HG03139 (cell line): ENCODE measurements at regions not wholly inside any gene's neighbourhood (a gene's known extent, or its start where the extent isn't known, plus 50 kb on each side); places are given as distances from the start of the nearest gene placed in this dataset.
"Not testable (repeated sequence)": the region's sequence is repeated elsewhere in the genome, so short reads cannot be mapped to it uniquely, and the experiment has no call there.

Experiments used
- ATAC-seq: cut with Tn5 transposase; IDR thresholded peaks from one replicate; pipeline ENCODE4 v1.9.1; 2021; ENCODE audit not compliant: unreplicated experiment

- no peak for ATAC-seq
Measured at GRCh38 chr2:88396209-88396608, 56.3 kb downstream of the FOXI3 start.

DNA sequence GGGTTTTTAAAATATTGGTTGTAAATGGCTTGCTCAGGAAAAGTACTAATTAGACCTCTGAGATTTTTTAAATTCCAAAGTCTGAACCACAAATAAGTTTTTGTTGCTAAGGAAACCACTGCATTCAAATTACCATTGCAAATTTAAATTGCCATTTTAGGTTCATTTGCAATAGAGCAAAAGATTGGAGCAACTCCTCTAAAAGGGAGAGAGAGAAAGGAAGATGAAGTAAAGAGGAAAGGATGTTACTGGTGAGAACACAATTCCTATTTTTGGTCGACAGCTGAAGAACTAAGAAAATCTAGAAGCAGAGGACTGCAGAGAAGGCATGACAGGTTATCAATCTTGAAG, 74.9 kb downstream of the FOXI3 start:
- no peak for ATAC-seq

DNA sequence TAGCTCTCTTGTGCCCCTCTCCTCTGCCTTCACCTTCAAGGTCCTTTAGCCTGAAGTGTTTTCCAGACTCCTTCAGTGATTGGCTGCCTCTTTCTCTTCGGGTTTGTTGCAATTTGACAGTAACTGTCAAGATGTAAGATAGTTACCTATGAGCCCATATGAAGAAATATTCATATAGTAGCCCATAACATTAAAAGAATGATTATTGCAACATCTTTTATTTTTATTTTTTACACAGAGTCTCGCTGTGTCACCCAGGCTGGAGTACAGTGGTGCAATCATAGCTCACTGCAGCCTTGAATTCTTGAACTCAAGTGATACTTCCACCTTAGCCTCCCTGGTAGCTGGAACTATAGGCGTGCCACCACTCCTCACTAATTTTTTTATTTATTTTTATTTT, 80.5 kb downstream of the FOXI3 start:
- no peak for ATAC-seq

- ATAC-seq = not testable (repeated sequence)
Measured at GRCh38 chr2:88365408-88365807, 87.1 kb downstream of the FOXI3 start.

GRCh38 chr2:88355486-88355885, 97.0 kb downstream of the FOXI3 start:
- ATAC-seq = no peak

GRCh38 chr2:88351249-88351601, 101.3 kb downstream of the FOXI3 start:
- ATAC-seq = no peak

- ATAC-seq = no peak
Measured at GRCh38 chr2:88350331-88351248, 101.9 kb downstream of the FOXI3 start.

- ATAC-seq = no peak
Measured at GRCh38 chr2:88345842-88346241, 106.7 kb downstream of the FOXI3 start.

DNA sequence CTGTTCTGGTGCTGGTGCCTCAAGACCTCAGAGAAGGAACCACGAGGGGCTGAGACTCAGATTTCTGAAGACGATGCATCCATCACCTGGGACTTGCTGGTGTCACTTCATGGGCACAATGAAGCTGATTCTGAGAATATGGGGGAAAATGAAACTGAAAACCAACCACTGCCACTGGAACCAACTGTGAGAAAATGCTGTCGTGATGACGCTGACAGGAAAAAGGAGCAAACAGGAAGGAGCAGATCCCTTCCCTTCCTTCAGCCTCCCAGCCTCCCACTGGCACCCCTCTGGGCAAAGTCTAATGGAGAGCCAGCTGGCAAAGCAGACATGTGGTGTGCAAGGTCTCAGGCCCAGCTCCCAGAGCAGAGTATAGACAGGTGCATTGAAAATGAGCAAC, 109.7 kb downstream of the FOXI3 start:
- no peak for ATAC-seq

DNA sequence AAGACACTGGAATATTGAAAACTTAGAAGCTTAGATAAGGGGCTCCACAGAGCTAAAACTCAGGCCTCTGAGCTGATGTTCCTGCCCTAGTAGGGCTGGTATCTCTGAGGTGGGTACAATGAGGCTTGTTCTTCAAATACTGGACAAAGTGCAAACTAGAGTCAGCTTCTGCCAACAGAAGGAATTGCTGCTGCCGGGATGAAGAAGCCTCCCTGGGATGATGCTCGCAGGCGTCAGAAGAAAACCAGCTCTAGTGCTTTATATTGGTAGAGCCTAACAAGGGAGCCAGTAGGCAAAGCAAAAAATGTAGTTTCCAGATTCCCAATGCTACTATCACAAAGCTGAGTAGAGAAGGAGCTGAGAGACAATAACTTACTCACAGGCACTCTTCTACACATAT, 118.1 kb downstream of the FOXI3 start:
- no peak for ATAC-seq

- no peak for ATAC-seq
Measured at GRCh38 chr2:88331239-88331638, 121.3 kb downstream of the FOXI3 start.

DNA sequence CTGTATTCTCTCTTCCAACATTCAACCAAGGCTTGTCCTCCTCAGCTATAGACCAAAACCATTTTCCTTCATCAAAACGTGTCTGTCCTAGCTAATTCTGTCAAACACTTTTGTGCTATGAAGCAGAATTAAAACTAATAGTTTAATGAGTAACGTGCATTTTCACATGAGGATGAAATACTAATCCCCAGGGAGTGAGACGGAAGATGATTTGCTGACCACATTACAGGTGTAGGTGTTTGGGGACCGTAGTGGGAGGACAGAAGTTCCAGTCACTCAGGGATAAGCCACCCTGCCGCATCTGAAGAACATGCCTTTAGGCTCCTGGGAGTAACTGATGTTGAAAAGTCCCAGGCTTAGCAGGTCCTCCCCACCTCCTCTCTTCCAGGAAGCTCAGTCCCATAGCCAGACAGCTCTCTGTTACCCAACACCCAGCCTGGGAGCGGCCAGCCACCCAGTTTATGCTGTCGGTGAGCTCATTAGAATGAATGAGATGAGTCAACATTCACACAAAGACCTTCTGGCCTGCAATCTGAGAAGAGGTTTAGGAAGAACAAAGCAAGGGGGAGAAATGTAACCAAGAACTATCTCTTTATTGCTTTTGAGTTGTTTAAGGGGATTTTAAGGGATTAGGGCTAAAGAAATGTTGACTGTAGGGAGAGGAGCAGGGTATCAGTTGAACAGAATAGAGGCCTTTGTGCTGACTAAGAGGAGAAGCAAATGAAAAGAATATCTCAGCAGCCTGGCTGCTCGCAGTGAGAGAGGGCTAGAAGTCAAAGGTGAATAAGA, 122.5 kb downstream of the FOXI3 start:
- peak; percentile 72 for ATAC-seq

DNA sequence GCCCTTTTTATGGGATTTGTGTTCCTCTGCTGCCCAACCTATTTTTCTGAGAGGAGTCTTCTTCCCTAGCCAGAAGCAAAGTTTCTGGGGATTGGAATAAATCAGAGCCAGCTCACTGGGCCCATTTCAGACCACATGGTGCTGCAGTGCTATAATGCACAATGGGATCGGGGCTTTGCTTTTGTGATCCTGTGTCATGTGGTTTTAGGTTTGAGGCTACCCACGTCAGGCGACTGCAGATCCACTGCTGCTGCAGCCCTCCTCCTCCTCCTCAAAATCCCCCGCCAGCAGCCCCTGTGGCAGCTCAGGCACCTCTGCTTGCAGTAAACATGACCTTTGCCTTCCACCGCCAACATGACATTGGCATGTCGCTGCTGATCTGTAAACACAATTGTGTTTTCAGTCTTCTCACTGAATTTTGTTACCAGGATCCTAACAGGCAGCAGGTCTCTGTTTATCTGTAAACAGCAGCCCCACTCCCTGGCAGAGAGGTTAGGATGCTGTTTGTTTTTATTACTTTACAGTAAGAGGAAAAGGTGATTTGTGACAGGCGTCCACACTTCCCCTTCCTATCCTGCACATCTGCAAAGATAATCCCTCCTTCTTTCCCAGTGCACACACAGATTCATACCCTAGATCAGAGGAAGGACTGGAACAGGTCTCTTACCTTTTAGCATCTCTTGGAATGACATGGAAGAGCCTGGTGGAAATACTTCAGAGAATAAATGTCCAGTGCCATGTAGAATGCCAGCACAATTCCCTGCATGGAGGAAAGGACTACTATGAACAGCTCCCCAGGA, 130.8 kb downstream of the FOXI3 start:
- no peak for ATAC-seq

- no peak for ATAC-seq
Measured at GRCh38 chr2:88320076-88320773, 132.3 kb downstream of the FOXI3 start.

DNA sequence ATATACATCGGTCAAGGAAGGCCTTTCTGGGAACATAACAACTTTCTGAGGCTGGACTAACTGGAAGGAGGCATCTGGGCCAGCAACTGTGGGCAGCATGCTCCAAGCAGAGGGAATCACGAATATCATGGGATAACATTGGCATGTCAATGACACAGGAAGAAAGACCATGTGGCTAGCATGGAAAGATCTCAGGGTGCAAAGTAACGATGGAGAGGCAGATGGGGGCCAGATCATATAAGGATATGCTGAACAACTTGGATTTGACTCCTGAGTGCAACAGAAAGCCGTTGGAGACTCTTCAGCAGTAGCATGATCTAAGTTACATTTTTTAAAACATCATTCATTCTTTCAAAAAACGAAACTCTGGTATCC, 133.6 kb downstream of the FOXI3 start:
- no peak for ATAC-seq

DNA sequence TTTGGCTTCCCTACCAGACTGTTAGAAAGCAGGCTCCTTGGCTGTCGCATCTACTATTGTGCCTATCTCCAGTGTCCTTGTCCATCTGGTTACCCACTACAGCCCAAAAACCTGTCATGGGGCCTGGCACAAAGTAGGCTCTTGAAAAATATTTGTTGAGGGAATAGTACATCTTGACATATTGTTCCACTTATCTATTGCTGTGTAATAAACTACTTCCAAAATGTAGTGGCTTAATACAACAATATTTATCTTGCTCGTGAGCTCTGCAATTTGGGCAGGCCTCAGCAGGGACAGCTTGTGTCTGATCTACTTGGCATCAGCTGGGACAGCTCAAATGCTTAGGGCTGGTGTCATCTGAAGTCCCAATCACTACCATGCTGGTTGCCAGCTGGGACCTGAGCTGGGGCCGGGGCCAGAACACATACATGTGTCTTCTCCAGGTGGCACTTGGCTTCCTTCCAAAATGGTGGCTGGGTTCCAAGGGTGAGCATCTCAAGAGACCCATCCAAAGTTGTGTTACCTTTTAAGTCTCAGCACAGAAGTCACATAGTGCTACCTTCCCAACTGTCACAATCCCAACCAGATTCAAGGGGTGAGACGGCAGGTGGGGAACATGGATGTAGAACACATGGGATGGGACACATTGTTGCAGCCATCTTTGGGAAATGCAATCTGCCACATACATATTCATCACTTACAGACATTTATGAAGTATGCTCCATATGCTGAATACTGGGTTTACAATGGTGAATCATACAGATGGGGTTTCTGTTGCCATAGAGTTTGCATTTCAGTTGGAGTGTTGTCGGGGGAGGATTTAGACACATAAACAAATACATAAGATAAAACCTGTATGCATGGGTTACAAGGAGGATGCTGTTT, 134.2 kb downstream of the FOXI3 start:
- ATAC-seq = no peak

GRCh38 chr2:88310787-88311186, 140.6 kb downstream of the THNSL2 start:
- no peak for ATAC-seq

- ATAC-seq = no peak
Measured at GRCh38 chr2:88307817-88308216, 137.7 kb downstream of the THNSL2 start.

DNA sequence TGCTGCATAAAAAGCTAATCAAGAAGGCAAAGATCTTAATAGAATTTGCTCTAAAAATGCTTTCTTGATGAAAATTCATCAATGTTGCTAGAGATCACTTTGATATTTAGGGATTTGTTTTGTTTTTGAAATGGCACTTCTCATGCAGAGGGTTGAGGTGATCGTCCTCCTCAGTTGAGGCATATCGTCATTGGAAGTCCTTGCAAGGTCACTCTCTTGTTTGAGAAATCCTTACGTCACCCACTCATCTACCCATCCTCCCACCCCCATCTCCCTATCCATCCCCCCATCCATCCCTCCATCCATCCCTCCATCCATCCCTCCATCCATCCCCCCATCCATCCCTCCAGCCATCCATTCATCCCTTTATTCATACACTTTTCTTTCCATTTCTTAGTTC, 133.7 kb downstream of the THNSL2 start:
- no peak for ATAC-seq

GRCh38 chr2:88296247-88296646, 126.1 kb downstream of the THNSL2 start:
- ATAC-seq = no peak
